Pons (tissue), 1 donor: ENCODE measurements at regions not wholly inside any gene's neighbourhood (a gene's known extent, or its start where the extent isn't known, plus 50 kb on each side); places are given as distances from the start of the nearest gene placed in this dataset.

Experiments
- DNase-seq: peaks from one replicate; pipeline ENCODE4 v3.0.0-alpha.2; 2016; ENCODE audit warnings: low spot score

- DNase-seq: no peak
Observed at GRCh38 chr5:44868541-44868940, 59.8 kb downstream of the MRPS30 start.

GRCh38 chr5:44869928-44870327 lies 61.2 kb downstream of the MRPS30 start:
- no peak for DNase-seq

- DNase-seq: no peak
Observed at GRCh38 chr5:44870430-44870829, 61.7 kb downstream of the MRPS30 start.

DNA sequence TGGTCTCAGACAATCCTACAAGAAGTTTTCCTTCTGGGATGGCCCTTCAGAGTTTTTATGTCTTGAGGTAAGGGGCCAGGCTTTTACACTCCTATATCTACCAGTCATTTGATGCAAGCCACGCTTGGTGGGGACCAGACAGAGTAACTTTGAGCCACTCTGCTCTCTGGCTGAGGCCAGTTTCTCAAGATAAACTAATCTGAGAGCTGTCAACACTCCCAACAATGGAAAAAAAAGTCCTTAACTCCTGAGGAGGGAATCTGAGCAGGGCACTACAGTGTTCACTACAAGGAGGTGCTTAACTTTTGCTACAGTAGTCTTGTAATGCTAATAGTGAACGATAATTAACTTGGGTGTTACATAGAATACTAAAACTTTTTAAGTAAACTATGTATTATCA lies 62.7 kb downstream of the MRPS30 start:
- no peak for DNase-seq

GRCh38 chr5:44875661-44876605 lies 67.2 kb downstream of the MRPS30 start:
- no peak for DNase-seq

- no peak for DNase-seq
Observed at GRCh38 chr5:44881266-44881665, 72.5 kb downstream of the MRPS30 start.

- DNase-seq: no peak
Observed at GRCh38 chr5:44884036-44884435, 75.3 kb downstream of the MRPS30 start.

DNA sequence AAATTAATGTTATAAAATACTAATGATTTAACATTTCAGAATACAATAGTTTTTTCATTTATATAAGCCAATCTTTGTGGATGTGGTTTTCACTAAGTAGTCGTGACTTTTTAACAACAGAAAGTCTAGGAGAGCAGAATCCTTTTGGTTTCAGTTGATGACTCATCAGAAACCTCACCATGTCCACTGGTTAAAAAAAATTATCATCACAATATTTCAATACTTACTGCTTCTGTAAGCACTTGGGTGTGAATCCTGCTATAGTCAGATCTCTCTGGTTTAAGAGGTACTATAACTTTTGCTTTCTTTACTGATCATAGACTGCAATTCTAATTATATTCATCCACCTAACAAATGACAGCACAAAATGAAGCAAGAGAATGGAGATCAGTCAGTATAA lies 77.2 kb downstream of the MRPS30 start:
- no peak for DNase-seq

DNA sequence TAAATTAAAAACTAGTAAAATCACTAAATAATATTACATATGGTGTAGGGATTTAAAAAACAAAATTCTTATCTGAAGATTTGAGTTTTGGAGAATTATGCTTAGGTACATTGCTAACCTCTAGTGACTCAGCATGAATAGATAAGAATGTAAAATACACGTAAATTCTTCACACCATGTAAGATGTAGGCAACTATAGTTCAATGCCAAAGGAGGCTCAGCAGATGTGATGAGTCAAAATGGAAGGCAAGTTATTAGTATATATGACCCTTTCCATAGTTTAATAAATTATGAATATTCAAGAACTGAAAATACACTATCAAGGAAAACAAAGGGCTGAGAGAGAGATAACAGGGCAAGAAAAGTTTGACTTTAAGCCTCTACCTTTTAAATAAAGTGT lies 79.0 kb downstream of the MRPS30 start:
- DNase-seq: no peak

- no peak for DNase-seq
Observed at GRCh38 chr5:44888435-44888834, 79.7 kb downstream of the MRPS30 start.

DNA sequence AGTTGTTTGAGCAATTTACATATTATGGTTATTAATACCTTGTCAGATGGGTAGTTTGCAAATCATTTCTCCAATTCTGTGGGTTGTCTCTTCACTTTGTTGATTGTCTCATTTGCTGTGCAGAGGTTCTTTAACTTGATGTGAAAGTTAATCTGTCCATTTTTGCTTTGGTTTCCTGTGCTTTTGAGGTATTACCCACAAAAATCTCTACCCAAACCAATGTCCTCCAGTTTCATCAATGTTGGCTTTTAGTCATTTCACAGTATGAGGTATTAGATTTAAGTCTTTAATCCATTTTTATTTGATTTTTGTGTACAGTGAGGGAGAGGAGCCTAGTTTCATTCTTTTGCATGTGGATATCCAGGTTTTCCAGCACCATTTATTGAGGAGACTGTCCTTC lies 82.4 kb downstream of the MRPS30 start:
- DNase-seq: no peak

GRCh38 chr5:44900273-44900954 lies 91.7 kb downstream of the MRPS30 start:
- DNase-seq: no peak

DNA sequence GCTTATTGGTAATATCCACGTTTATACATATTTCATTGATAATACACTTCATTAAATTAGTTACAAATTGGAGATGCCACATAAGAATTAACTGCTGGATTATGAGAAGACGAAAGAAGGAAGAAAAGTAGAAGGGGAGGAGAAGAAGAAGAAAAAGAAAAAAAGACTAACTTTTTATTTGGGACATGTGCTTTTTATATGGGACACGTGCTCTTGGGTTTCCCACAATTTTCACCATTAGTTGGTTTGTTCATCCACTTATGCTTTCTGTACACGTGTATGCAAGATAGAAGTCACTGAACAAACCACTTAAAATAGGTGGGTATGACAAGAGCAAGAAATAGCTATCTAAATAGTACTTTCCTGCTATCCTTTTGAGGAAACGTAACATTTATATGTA lies 98.6 kb downstream of the MRPS30 start:
- DNase-seq: no peak

GRCh38 chr5:44909004-44909403 lies 100.3 kb downstream of the MRPS30 start:
- peak; percentile 1 for DNase-seq

GRCh38 chr5:44911501-44911900 lies 102.8 kb downstream of the MRPS30 start:
- no peak for DNase-seq

DNA sequence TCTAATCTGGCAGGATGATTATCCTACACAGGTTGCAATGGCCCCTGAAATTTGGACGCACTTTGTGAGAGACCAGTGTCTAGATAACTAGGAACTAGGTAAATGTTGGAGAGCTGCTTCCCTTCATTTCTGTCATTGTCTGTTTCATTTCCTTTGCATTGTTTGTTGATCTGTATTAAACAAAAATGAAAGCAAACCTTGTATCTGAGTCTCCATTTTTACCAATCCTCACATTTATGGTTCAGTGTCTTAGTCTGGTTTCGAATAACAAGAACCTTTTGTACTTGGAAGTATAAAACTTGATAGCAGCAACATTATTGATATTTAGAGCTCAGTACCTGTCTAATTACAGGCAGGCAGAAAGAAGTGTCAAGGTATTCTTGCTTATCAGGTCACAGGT lies 105.5 kb downstream of the MRPS30 start:
- no peak for DNase-seq

GRCh38 chr5:44919560-44919959 lies 110.8 kb downstream of the MRPS30 start:
- DNase-seq: no peak

- no peak for DNase-seq
Observed at GRCh38 chr5:44927115-44927733, 118.5 kb downstream of the MRPS30 start.

GRCh38 chr5:44932922-44933585 lies 124.3 kb downstream of the MRPS30 start:
- DNase-seq: no peak

- no peak for DNase-seq
Observed at GRCh38 chr5:44933686-44934085, 124.9 kb downstream of the MRPS30 start.

GRCh38 chr5:44935262-44935661 lies 126.5 kb downstream of the MRPS30 start:
- no peak for DNase-seq

DNA sequence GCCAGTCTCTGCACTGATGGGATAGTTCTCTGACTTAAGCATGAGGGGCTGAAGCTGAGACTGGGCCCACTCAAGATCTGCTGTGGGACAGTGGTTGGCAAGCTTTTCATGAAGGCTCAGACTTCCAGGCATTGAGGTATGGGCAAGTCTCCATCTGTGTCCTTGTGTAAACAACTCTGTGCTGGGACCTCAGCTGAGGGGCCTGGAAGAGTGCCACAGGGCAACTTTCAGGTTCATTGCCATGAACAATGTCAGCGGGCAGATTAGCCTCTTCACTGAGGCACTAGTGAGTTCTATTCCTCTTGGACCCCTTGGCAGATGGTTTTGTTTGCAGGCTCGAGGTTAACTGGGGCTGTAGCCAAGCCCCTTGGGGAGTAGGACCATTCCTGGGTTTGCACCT lies 127.1 kb downstream of the MRPS30 start:
- peak; percentile 5 for DNase-seq
